C4-2B (cell line): ENCODE measurements at regions not wholly inside any gene's neighbourhood (a gene's known extent, or its start where the extent isn't known, plus 50 kb on each side); places are given as distances from the start of the nearest gene placed in this dataset.

ENCODE experiments used
- H3K27ac ChIP-seq: fragments of 450-650 bp; 2 replicates; pipeline ENCODE4 v1.5.1; 2017
- CTCF ChIP-seq: fragments of 450-650 bp; conservative IDR thresholded peaks from 2 replicates; pipeline ENCODE4 v1.5.1; 2017; ENCODE audit warnings: mild to moderate bottlenecking
- ZFX ChIP-seq: fragments of 450-650 bp; IDR thresholded peaks from 2 replicates; pipeline ENCODE4 v1.6.1; 2017

- TF ChIP-seq CTCF = no peak
- no peak for TF ChIP-seq ZFX
- H3K27ac ChIP-seq = no peak overlapping the region
Observed at GRCh38 chr12:41893491-41893890, 251.2 kb downstream of the GXYLT1 start.

DNA sequence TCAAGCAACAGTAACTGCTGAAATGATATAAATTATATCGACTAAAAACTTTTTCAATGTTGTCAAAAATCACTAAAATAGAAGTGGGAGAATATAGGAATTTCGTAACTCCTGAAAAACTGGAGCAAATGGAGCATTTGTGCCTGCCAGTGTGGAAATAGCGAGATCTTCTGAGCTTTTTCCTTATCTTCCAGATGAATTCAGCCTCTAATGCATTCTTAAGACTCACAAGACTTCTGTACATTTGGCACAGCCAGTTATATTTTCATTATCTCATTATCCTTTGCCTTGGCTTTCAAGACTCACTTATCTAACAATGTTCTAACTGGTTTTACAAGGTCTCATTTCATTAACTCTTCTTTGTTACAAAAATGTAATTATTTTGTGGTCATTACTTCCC, 252.4 kb downstream of the GXYLT1 start:
- TF ChIP-seq ZFX = no peak
- no peak for TF ChIP-seq CTCF
- H3K27ac ChIP-seq = no peak overlapping the region

DNA sequence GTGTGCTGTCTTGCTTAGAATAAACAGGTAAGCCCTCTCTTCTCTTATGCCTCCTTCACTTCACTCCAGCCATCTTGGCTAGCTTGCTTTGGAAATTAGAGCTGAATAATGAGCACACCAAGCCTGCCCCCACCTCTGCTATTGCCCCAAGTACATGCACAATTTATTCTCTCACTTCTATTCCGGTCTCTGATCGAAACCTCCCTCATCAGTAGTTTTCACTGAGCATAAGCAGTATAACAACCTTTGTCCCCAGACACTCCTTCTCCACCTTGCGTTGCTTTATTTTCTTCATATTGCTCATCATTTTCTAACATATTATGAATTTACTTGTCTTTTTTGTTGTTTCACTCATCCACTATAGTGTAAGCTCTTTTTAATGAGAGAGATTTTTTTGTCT, 253.4 kb downstream of the GXYLT1 start:
- TF ChIP-seq ZFX (no peak), CTCF (no peak)
- H3K27ac ChIP-seq = no peak overlapping the region

GRCh38 chr12:41888285-41888684, 256.4 kb downstream of the GXYLT1 start:
- no peak for TF ChIP-seq ZFX
- no peak for TF ChIP-seq CTCF
- H3K27ac ChIP-seq = no peak overlapping the region

GRCh38 chr12:41881891-41882805, 262.5 kb downstream of the GXYLT1 start:
- H3K27ac ChIP-seq = no peak overlapping the region
- TF ChIP-seq ZFX (no peak), CTCF (no peak)

GRCh38 chr12:41869432-41869831, 275.2 kb downstream of the GXYLT1 start:
- H3K27ac ChIP-seq = no peak overlapping the region
- TF ChIP-seq CTCF = no peak
- no peak for TF ChIP-seq ZFX

- no peak overlapping the region for H3K27ac ChIP-seq
- no peak for TF ChIP-seq CTCF
- TF ChIP-seq ZFX = no peak
Observed at GRCh38 chr12:41866878-41867430, 277.7 kb downstream of the GXYLT1 start.
